GM21423 (cell line): ENCODE measurements at regions not wholly inside any gene's neighbourhood (a gene's known extent, or its start where the extent isn't known, plus 50 kb on each side); places are given as distances from the start of the nearest gene placed in this dataset.

Experiments
- ATAC-seq: cut with Tn5 transposase; IDR thresholded peaks from one replicate; pipeline ENCODE4 v1.9.1; 2021; ENCODE audit warnings: mild to moderate bottlenecking, moderate library complexity; ENCODE audit not compliant: unreplicated experiment

GRCh38 chr3:188084752-188085583 lies 69.0 kb upstream of the LPP start:
- no peak for ATAC-seq

DNA sequence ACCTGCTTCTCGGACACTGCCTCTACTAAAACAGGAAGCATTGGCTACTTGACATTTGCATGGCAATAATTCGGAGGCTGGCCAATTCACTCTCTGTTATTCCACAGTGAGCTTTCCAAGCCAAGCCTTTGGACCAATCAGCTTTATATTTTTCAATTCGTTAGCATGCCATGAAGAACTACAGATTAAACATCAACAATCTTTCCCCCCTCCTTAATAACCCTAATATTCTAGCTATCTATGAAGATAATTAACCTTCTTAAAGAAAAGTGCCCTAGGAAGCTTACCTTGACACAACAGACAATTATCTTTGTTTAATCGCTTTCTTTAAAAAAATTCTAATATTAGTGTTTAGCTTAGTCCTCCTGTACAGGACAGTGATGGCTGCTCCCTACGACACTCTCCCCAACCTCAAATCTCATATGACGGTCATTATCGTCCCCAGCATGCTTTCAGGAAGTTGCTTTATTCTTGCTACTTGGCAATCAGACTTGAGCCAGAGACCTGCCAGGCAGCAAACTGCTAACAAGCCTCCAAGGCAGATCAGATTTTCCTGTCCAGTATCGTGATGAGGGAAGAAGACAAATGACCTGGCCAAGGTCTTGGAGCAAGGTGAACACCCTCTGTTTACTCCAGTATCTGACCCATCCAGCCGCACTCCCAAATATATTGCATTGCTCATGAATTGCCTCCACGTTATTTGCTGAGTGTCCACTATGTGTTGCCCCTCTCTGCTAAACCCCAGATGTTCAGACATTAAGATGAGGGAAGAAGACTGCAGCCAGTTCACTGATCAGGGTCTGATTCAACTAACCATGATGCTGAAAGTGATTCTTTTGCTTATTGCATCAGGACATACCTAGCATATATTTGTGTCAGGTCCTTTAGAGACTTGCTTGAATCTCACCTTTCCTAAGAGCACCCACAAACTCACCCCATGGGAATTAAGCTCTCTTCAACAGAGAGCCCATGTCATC lies 68.1 kb upstream of the LPP start:
- ATAC-seq, result no peak

DNA sequence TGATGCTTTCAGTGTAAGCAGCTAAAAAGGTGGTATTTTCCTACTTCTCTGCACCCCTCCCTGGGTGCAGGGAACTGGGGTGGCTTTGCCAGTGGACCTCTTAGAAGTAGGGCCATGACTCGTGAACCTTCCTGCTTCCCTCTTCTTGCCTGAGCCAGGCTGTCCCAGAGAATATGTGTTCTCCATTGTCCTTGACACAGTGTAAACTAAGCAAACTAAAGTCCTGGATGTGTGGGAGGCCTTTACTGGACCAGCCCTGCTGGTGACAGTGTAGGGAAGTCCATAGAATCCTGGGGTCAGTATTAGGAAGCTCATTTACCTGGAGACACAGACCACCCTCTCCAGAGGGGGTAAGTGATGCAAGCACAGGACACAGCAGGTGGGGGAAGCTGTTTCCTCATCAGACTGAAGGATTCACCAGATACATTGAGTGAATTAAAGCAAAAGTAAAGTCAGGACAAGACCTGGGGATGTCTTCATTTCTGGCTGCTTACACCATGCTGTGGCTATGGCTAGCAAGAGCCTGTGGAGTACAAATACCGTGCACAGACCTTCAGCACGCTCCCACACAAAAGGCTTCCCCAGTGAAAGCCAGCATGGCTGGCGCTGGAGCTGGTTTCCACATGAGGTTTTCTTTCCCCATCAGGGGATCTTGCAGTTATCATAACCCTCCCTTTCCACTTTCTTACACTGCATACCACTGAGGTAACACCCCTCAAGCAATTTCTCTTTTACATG lies 64.8 kb upstream of the LPP start:
- no peak for ATAC-seq

DNA sequence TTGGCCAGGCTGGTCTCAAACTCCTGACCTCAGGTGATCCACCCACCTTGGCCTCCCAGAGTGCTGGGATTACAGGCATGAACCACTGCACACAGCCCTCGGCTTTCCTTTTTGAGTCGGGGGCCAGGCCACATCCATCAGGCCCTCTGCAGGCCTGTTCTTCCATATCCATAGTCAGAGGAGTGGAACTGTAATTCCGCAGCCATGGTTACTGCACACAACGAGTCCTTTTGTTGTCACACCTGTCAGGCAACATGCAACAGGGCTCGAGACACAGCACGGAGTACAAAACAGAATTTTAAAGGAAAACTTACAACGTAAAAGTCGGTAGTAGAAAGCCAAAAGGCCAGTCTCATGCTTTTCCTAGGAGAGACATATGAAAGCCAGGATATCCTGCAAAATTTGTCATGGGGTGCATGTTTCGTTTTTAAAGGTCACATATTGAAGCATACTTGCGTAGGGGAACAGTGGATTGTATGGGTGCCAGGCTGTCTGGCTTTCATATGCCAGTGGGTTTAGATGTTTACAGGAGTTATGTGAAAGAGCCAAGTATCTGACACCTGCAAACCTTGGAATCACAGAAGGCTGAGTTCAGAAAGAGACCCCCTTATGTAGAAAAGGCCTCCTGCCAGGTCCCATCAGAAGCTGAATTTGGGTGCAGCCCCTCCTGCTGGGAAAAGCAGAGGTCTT lies 63.2 kb upstream of the LPP start:
- no peak for ATAC-seq

GRCh38 chr3:188091746-188092145 lies 62.2 kb upstream of the LPP start:
- ATAC-seq, result no peak

- ATAC-seq, result no peak
Measured at GRCh38 chr3:188092648-188093047, 61.3 kb upstream of the LPP start.

- no peak for ATAC-seq
Measured at GRCh38 chr3:188095431-188095830, 58.5 kb upstream of the LPP start.

DNA sequence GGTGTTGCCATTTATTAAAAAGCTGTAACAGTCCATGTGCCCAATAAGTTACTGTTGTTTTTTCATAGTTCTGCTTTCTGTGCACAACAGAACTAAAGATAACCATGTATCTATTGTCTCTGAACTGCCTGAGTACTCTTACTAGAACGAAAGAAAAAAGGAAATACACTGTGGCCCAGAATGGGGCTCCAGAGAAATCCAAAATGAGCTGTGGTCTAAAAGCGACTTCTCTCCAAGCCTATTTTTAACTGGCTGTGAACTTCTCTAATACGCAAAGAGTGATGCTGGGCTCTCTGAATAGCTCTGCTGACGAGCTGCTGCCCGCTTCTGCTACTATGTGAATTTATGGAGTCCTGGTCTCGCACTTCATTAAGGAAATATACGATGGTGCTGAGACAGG lies 56.2 kb upstream of the LPP start:
- no peak for ATAC-seq

GRCh38 chr3:188099907-188100306 lies 54.0 kb upstream of the LPP start:
- ATAC-seq, result no peak

GRCh38 chr3:188102861-188103547 lies 51.0 kb upstream of the LPP start:
- ATAC-seq, result no peak

DNA sequence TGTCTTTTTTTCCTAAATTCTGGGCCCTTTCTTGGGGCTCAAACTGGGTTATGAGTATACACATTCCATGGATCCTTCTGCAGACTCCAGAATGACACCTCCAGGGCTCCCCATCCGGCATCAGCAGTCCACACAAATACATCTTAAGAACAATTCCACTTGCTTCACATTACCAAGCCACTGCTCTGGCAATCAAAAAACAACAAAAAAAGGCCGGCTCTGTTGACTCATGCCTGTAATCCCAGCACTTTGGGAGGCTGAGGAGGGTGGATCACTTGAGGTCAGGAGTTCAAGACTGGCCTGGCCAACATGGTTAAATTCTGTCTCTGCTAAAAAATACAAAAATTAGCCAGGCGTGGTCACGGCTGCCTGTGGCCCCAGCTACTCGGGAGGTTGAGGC lies 49.9 kb upstream of the LPP start:
- no peak for ATAC-seq
